Activated T-helper 1 cell treated with anti-CD3 and anti-CD28 coated beads, Interleukin-12 subunit alpha, Interleukin-12 subunit beta, Interleukin-2, Interleukin-4 antibody, amounts not matched to agents 30 ng/mL and 10 ng/mL and 1 ng/mL, durations not matched to agents 14 hours and 24 hours and 36 hours (primary cell): ENCODE measurements at regions not wholly inside any gene's neighbourhood (a gene's known extent, or its start where the extent isn't known, plus 50 kb on each side); places are given as distances from the start of the nearest gene placed in this dataset.

ENCODE experiments used
- DNase-seq: peaks from one replicate; pipeline ENCODE4 v3.0.0; 2021; ENCODE audit warnings: low spot score
- H3K27ac Mint-ChIP-seq: one replicate; pipeline ENCODE4 v1.8.0; 2021; ENCODE audit warnings: mild to moderate bottlenecking, mixed read lengths
- H3K27me3 Mint-ChIP-seq: one replicate; pipeline ENCODE4 v1.8.0; 2022; ENCODE audit warnings: mild to moderate bottlenecking, moderate library complexity, mixed read lengths; ENCODE audit not compliant: insufficient read depth
- H3K36me3 Mint-ChIP-seq: one replicate; pipeline ENCODE4 v1.8.0; 2021; ENCODE audit warnings: low read depth, mixed read lengths
- H3K4me1 Mint-ChIP-seq: one replicate; pipeline ENCODE4 v1.8.0; 2021; ENCODE audit warnings: low read depth, mixed read lengths
- H3K4me3 Mint-ChIP-seq: one replicate; pipeline ENCODE4 v1.8.0; 2021; ENCODE audit warnings: mild to moderate bottlenecking, moderate library complexity, mixed read lengths
- H3K9me3 Mint-ChIP-seq: one replicate; pipeline ENCODE4 v1.8.0; 2021; ENCODE audit warnings: mixed read lengths
- intact Hi-C: fragments of 100-400 bp; cut with micrococcal nuclease; formaldehyde crosslinking; loops from one replicate; pipeline ENCODE4 v1.15.1; 2024

DNA sequence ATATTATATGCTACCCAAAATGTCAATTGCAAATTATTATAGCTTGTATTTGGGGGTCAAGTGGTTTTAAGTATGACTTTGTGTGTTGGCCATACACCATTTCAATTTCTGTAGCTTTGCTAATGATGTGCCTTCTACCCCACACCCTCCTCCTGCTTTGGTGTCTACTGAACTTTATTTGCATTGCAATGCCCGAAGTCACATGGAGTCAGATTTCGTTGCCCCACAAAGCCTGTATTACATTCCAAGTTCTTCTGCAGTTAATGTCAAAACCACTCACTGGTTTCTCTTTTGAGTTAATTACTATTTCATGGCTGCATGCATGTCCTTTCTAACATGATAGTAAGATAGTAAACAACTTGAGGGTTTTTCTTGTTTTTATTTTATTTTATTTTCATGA is 528.9 kb downstream of the RIT2 start:
- no peak overlapping the region for H3K4me3 Mint-ChIP-seq
- no peaks in the 10 kb centered on the region for H3K9me3 Mint-ChIP-seq
- H3K4me1 Mint-ChIP-seq: no peaks in the 10 kb centered on the region
- H3K36me3 Mint-ChIP-seq: no peaks in the 10 kb centered on the region
- H3K27me3 Mint-ChIP-seq: no peaks in the 10 kb centered on the region
- DNase-seq: no peak
- intact Hi-C loops: no loop called here
- no peak overlapping the region for H3K27ac Mint-ChIP-seq

DNA sequence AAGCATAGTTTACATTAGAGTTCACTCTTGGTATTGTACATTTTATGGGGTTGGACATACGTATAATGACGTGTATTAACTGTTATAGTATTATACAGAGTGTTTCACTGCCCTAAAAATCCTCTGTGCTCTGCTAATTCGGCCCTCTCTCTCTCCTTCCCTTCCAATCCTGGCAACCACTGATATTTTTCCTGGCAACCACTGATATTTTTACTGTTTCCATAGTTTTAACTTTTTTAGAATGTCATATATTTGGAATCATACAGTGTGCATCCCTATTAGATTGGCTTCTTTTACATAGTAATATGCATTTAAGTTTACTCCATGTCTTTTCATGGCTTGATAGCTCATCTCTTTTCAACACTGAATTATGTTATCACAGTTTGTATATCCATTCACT is 526.7 kb downstream of the RIT2 start:
- H3K27ac Mint-ChIP-seq: no peak overlapping the region
- H3K4me3 Mint-ChIP-seq: no peak overlapping the region
- H3K27me3 Mint-ChIP-seq: no peaks in the 10 kb centered on the region
- H3K9me3 Mint-ChIP-seq: no peaks in the 10 kb centered on the region
- intact Hi-C loops: no loop called here
- DNase-seq: no peak
- no peaks in the 10 kb centered on the region for H3K36me3 Mint-ChIP-seq
- H3K4me1 Mint-ChIP-seq: no peaks in the 10 kb centered on the region

DNA sequence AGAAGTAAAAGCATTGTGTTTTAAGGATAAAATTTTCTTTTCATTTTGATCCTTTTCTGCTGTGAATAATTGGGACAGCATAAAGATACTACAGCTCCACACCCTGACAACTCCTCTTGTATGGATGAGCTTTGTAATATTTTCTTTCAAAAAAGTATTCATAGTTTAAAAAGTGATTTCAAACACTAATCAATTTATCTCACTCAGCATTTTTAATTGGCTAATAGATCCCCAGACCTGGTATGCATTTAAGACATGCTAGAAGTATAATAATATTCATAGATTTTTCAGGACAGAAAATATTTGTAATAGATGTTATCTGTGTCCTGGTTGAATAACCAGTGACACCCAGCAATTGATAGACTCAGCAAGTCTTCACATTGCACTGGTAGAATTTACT is 510.7 kb downstream of the RIT2 start:
- Mint-ChIP-seq H3K4me1 (no peaks in the 10 kb centered on the region), H3K27me3 (no peaks in the 10 kb centered on the region), H3K36me3 (no peaks in the 10 kb centered on the region), H3K27ac (no peak overlapping the region), H3K9me3 (no peaks in the 10 kb centered on the region), H3K4me3 (no peak overlapping the region)
- no peak for DNase-seq
- intact Hi-C loops: no loop called here

DNA sequence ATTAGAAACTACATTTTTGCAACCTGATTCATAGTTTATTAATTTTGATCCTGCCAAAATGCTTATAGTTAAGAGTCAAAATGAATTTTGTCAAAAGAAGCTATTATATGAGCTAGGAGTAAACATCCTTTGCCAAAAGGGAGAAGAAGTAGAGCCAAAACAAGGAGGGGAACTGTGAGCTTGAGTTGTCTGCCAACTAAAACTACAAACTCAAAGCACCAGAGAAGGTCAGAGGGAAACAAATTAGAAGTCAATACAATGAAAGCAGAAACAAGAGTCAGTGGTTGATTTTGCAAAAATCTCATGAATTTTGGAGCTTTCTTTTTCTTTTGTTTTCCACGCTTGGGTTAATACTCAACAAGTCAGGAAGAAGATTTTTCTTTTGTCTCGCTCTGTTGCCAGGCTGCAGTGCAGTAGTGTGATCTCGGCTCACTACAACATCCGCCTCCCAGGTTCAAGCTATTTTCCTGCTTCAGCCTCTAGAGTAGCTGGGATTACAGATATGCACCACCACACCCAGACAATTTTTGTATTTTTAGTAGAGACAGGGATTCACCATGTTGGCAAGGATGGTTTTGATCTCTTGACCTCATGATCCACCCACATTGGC is 508.5 kb downstream of the RIT2 start:
- intact Hi-C loops: no loop called here
- Mint-ChIP-seq H3K27me3 (no peaks in the 10 kb centered on the region), H3K4me1 (no peaks in the 10 kb centered on the region), H3K9me3 (no peaks in the 10 kb centered on the region), H3K27ac (no peak overlapping the region), H3K4me3 (no peak overlapping the region), H3K36me3 (no peaks in the 10 kb centered on the region)
- no peak for DNase-seq

DNA sequence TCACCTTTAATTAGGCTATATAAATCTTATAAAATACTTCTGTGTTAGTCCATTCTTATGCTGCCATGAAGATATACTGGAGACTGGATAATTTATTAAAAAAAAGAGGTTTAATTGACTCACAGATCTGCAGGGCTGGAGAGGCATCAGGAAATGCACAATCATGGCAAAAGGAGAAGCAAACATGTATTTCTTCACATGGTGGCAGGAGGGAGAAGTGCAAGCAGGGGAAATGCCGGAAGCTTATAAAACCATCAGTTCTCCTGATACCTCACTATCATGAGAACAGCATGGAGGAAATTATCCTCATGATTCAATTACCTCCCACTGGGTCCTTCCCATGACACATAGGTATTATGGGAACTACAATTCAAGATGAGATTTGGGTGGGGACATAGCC is 504.4 kb downstream of the RIT2 start:
- Mint-ChIP-seq H3K4me1 (no peaks in the 10 kb centered on the region), H3K27me3 (no peaks in the 10 kb centered on the region), H3K27ac (no peak overlapping the region), H3K9me3 (no peaks in the 10 kb centered on the region), H3K4me3 (no peak overlapping the region), H3K36me3 (no peaks in the 10 kb centered on the region)
- intact Hi-C loops: no loop called here
- DNase-seq: no peak

DNA sequence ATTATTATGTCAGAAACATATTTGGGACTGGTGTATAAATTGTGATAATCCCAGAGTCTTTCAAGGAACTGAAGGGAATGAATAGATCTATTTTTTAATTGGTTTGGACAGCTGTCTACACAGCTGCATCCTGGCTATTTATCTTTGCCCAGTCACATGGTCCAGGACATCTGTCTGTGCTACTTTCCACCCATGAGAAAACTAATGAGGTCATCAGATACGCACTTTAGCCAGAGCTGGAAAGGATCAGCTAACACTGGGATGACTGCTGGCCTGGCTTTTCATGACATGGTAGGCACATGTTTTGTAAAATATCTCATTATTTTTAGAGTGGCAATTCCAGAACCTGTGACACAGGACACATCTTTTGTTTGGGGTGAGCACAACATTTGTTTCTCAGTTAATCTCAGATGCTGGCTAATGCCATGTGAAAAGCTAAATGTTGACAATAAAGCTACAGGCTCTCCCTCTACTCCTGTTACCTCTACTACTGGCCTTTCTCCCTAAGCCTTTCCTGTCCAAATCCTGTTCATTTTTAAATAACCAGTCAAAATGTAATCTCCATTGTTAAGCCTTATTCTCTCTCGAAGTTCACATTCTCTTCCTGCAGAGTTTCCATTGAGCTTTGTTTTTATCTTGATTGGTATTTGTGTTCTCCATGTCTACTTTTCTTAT is 500.7 kb downstream of the RIT2 start:
- Mint-ChIP-seq H3K4me1 (no peaks in the 10 kb centered on the region), H3K27me3 (no peaks in the 10 kb centered on the region), H3K4me3 (no peak overlapping the region), H3K9me3 (no peaks in the 10 kb centered on the region), H3K27ac (no peak overlapping the region), H3K36me3 (no peaks in the 10 kb centered on the region)
- intact Hi-C loops: no loop called here
- no peak for DNase-seq

DNA sequence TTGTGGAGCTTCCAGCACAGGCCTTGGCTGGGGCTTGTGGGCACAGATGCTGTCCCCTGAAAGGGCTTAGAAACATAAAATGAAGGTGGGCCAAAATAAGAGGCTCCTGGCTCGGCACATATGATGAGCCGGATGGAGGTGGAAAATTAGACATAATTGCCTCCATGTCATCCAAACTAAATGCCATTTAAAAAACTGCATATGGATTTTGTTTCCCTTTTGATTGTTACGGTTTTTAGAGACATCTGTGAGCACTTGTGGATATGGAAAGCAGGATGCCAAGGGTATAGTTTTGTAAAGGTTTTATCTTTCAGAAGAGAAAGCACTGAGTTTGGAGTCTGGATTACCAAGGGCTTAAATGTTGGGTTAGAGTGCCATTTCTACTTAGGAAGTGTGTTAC is 498.3 kb downstream of the RIT2 start:
- DNase-seq: no peak
- intact Hi-C loops: no loop called here
- Mint-ChIP-seq H3K27me3 (no peaks in the 10 kb centered on the region), H3K4me1 (no peaks in the 10 kb centered on the region), H3K9me3 (no peaks in the 10 kb centered on the region), H3K27ac (no peak overlapping the region), H3K4me3 (no peak overlapping the region), H3K36me3 (no peaks in the 10 kb centered on the region)

DNA sequence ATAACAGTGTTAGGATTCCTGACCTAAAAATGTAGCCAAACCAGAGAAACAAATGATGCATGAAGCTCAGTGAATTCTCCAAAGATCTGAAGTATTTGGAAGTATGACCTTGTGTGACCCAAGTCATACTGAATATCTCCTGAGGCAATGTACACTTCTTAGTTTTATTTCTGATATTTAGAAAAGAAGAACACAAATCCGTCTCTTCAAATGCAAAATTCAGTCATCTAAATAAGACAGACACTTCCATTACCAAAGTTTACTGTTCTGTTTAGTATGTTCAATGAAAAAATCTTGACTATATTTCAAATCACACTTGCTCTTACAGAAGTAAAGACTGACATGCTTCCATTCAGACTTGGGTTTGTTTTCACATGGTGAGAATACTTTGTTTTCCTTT is 495.7 kb downstream of the RIT2 start:
- H3K4me3 Mint-ChIP-seq: no peak overlapping the region

DNA sequence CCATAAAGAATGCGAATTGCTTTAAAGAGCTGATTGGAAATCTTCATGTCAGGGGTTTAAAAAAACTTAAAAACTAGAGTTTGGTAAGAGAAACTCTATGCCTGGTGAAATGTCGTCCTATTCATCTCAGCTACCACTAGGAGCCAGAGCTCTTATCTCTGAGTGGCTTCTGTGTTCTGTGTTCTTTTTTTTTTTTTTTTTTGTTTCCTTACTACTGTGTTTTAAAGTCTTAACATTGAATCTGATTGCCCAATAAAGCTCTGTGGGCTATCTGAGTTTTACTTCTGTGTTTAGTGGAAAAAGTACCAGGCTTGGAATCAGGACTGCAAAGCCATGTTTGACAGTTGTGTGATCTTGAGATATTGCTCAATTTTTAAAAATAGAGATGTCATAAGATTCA is 494.8 kb downstream of the RIT2 start:
- Mint-ChIP-seq H3K27me3 (no peaks in the 10 kb centered on the region), H3K9me3 (no peaks in the 10 kb centered on the region), H3K36me3 (no peaks in the 10 kb centered on the region), H3K27ac (no peak overlapping the region), H3K4me3 (no peak overlapping the region), H3K4me1 (no peaks in the 10 kb centered on the region)
- intact Hi-C loops: no loop called here
- DNase-seq: no peak

More for the DNA sequence above, 495.7 kb downstream of the RIT2 start:
- no peak overlapping the region for H3K27ac Mint-ChIP-seq
- no peaks in the 10 kb centered on the region for H3K27me3 Mint-ChIP-seq
- no peaks in the 10 kb centered on the region for H3K36me3 Mint-ChIP-seq
- intact Hi-C loops: no loop called here
- no peaks in the 10 kb centered on the region for H3K9me3 Mint-ChIP-seq
- DNase-seq: no peak
- H3K4me1 Mint-ChIP-seq: no peaks in the 10 kb centered on the region

DNA sequence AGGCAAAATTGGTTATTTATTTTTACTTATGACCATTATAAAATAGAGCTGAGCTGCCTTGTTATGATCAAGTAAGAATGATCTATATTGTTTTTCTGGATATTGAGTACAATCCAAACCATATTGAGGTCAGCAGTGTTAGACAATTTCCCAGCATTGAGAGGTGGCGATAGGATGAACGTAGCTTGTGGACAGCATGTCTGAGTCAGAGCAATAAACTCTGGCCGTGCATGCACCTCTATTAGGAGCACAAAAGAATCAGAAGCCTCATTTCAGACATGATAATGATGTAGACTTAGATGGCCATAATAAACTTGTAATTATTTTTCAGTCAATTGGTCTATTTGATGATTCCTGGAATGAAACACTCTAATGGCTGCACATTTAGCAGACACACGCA is 491.6 kb downstream of the RIT2 start:
- intact Hi-C loops: no loop called here
- no peak for DNase-seq
- Mint-ChIP-seq H3K4me1 (no peaks in the 10 kb centered on the region), H3K27ac (no peak overlapping the region), H3K27me3 (no peaks in the 10 kb centered on the region), H3K4me3 (no peak overlapping the region), H3K9me3 (no peaks in the 10 kb centered on the region), H3K36me3 (no peaks in the 10 kb centered on the region)

DNA sequence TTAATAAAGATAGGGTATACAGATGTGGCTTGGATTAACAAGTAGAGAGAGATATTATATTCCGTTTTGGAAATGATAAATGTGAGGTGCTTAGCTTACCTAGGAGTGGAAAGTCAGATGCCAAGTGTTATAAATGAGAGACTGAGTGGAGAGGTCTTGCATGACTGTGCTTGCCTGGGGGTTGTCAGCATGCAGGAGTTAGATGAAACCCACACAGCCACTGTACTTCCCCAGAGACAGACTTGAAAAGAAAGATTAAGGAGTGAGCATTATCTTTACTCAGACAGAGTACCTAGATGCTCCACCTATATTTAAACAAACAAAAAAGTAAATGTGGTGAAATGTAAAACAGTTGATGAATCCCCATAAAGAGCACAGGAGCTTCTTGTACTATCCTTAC is 482.7 kb downstream of the RIT2 start:
- no peaks in the 10 kb centered on the region for H3K4me1 Mint-ChIP-seq
- H3K27ac Mint-ChIP-seq: no peak overlapping the region
- DNase-seq: no peak
- H3K36me3 Mint-ChIP-seq: no peaks in the 10 kb centered on the region
- no peak overlapping the region for H3K4me3 Mint-ChIP-seq
- H3K27me3 Mint-ChIP-seq: no peaks in the 10 kb centered on the region
- no peaks in the 10 kb centered on the region for H3K9me3 Mint-ChIP-seq
- intact Hi-C loops: no loop called here

DNA sequence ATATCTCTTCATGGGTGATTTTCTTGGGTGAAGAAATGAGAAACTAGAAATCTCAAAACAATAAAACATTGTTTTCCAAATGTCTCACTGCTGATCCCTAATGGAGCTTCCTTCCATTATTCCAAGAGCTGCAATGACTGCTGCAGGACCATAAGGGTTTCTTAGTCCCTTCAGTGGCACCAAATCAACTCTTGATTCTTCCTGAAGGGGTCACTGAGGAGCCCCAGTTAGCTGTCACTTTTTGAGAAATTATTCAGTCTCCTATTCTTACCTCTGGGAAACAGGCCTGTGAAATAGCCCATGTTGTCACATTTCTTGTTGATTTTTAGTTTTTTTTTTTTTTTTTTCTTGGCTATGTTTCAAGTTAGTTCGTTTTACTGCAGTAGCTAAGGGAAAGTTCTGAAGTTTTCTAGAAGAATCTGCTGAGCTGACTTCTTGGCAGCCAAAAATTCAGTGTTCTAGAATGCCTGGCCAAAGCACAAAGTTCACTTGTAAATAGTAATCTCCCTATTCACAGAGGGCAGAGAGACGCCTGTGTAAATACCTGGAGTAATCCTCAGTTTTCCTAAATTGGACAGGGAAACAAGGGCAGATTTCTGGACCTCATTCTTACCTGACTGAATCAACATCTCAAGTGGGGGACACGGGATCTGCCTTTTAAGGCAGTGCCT is 480.0 kb downstream of the RIT2 start:
- intact Hi-C loops: no loop called here
- Mint-ChIP-seq H3K27ac (no peak overlapping the region), H3K9me3 (peaks cover 3% of the 10 kb centered on the region), H3K27me3 (no peaks in the 10 kb centered on the region), H3K4me3 (no peak overlapping the region), H3K4me1 (no peaks in the 10 kb centered on the region), H3K36me3 (no peaks in the 10 kb centered on the region)
- no peak for DNase-seq

DNA sequence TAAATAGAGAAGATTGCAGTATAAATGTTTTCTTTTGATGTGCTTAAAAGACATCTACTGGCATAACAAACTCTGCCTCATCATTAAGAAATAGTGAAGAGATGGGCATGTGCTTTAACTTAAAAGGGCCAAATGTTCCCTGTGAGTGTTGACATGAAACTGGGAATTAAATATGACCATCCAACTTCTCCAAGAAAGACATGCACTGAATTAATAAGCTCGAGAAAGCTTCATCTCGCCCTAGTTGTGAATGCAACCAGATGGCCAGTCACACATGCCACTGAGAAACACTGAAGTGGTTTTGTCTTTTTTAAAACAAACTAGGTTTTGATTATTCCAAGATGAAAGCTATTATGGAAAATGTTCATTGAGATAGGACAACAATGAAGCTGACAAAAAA is 479.2 kb downstream of the RIT2 start:
- DNase-seq: no peak
- H3K4me3 Mint-ChIP-seq: no peak overlapping the region
- no peaks in the 10 kb centered on the region for H3K27me3 Mint-ChIP-seq
- H3K4me1 Mint-ChIP-seq: no peaks in the 10 kb centered on the region
- H3K9me3 Mint-ChIP-seq: peaks cover 6% of the 10 kb centered on the region
- intact Hi-C loops: no loop called here
- no peaks in the 10 kb centered on the region for H3K36me3 Mint-ChIP-seq
- no peak overlapping the region for H3K27ac Mint-ChIP-seq
